HS-27A (cell line): ENCODE measurements at regions not wholly inside any gene's neighbourhood (a gene's known extent, or its start where the extent isn't known, plus 50 kb on each side); places are given as distances from the start of the nearest gene placed in this dataset.
"Not testable (repeated sequence)": the region's sequence is repeated elsewhere in the genome, so short reads cannot be mapped to it uniquely, and the experiment has no call there.

Source experiments
- DNase-seq: peaks from one replicate; pipeline ENCODE4 v3.0.0-alpha.2; 2012; ENCODE audit warnings: low read depth, missing footprints

DNA sequence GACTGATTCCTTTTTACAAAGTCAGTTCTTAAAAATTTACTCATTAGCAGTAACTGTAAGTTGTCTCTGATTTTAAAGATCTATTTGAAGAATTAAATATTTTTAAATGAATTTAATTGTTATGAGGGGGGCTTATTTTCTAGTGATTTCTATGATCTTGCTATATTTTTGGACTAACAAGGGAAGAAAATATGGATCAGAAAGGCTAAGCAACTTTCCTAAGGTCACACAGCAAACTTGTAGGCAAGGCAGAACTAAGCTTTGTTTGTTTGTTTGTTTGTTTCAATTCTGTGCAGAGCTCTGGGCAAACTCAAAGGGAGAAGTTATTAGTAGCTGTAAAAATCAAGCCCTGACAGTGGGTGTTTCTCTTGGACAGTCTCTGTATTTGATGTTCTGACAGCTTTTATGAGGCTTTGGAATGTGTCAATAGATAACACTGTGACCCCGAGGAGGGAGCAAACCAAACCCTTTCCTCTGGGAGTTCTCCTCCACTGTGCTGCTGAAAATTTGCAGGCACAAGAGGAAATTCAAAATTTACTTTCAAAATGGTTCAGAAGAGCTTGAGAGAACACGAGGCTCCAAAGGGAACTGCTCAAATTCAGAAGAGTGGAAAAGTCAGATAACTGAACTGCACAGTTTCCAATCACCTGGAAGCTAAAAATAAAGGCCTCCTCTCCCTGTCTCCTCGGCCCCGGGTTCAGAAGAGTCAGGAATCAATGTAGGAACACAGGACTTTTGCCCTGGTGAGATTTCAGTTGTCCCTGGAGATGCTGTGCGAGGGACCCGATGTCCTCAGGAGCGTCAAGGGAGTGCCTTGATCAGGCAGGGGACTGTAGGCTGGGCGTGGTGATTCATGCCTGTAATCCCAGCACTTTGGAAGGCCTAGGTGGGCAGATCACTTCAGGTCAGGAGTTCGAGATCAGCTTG is 325.7 kb downstream of the GATA3 start:
- no peak for DNase-seq

DNA sequence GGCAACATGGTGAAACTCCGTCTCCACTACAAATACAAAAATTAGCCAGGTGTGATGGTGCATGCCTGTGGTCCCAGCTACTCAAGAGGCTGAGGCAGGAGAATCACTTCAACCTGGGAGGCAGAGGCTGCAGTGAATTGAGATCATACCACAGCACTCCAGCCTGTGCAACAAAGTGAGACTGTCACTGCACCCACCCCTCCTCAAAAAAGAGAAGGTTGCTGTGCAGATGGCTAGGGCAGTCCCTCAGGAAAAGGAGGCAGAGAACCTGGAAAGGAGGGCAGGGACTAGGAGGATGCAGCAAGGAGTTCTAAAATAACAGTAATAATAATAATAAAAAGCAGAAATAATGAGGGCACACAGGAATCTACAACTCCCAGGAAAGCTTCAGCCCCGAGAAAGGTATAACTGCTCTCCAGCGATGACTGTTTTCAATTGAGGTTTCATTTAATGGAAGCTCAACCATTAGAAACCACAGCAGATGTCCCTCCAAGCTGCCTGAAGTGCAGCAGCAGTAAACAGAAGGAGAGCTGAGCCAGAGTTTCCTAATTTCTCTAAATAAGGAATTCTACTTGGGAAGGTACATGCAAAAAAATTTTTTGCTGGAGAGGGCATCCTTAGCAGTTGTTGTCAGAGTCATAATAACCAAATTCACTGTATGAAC is 326.5 kb downstream of the GATA3 start:
- DNase-seq, result no peak

DNA sequence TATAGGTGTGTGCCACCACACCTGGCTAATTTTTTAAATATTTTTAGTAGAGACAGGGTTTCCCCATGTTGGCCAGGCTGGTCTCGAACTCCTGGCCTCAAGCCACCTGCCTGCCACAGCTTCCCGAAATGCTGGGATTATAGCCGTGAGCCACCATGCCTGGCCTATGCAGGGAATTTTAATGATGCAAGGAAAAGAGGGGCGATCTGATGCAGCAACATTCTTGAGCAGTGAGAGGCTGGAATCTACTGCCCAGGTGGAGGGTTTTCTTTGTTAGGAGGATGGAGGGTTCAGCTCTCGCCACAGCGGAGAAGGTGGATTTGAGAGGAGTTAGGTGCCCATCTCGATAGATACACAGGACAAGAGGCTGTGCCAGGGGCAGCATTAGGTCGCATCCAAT is 332.3 kb downstream of the GATA3 start:
- no peak for DNase-seq

DNA sequence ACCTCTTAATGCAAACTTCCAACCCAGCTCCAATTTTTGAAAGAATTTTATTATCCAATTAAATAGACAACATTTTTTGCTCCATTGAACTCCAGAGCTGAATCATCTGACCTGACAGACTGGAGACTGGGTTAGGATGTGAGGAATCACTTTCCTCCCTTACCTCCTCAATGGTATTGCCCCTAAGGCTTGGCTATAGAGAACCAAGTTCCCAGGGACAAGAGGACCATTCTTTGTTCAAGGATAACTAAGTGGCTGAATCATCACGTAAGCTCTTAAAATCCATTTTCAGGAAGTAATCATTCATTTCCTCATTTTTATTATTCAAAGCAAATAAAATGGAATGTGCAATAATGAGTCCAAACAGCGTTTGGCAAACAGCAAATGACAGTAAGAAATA is 335.1 kb downstream of the GATA3 start:
- DNase-seq, result no peak

DNA sequence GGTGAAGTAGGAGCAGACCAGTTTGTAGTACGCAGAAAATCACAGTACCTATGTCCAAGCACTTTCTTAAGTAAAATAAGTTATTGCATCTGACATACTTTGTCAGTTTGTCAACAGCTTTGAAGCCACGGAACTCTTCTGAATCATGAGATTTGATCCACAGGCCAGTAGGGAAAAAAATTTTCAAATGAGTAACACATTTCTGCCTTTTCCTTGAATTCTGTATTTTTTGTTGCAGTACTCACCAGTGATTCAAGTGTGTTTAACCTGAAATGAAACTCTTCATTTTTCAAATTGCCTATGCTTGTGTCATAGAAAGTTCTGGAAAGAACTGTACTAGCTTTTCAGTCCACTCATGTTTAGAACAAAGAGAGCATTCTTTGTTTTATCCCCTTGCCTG is 337.7 kb downstream of the GATA3 start:
- DNase-seq, result peak; percentile 65

GRCh38 chr10:8393531-8393930 is 339.0 kb downstream of the GATA3 start:
- DNase-seq, result no peak

GRCh38 chr10:8396675-8397074 is 342.2 kb downstream of the GATA3 start:
- peak; percentile 65 for DNase-seq

GRCh38 chr10:8398771-8399170 is 344.3 kb downstream of the GATA3 start:
- no peak for DNase-seq

DNA sequence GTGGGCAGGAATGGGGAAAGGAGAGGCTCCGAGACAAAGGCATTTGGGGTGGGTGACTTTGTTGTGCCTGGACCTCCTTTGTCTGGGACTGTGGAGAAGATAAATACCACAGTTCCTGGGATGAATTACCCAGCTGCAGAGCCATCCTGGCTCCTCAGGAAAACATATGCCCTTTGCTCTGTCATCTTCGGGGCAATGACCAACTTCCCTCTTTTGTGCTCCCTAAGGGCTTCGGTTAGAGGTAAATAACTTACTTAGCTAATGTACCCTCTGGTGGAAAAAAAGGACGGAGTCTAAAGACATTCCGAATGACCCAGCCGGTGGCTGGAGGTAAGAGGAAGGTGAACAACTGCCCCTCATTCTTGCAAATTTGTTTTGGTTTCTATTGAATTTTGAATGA is 345.7 kb downstream of the GATA3 start:
- no peak for DNase-seq

DNA sequence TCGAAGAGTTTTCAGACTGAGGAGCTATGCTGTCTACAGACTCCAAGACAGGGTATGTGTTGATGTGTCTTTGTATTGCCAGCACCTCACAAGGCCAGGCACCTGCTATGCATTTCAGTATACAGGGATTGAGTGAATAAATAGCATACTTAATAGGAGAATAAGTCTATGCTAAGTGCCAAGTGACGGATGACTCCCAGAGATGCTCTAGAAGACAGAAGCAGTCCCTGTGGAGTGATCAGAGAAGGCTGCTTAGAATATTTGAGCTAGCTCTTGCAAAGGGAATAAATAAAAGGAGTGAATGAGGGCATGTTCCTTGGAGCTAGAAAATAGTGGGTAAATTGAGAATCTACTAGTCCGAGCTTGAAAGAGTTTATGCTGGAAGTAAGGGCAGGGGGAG is 346.4 kb downstream of the GATA3 start:
- DNase-seq, result no peak

DNA sequence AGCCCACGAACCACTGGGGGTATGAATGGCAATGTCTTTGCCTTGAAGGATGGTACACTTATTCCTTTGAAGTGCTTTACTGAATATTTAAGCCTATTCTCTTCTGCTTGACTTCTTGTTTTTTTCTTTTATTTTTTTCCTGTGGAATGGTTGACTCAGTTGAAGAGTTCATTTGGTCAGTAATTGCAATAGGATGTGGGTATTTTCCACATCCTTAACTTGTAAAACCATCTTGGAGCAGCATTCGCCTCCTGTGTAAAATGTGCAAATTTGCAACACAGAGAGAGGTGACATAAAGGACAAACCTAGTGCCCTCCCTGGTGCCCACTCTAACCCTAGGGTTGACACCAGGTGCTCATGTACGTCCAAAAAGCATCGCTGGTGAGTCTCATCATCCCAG is 347.0 kb downstream of the GATA3 start:
- no peak for DNase-seq

GRCh38 chr10:8402576-8402975 is 348.1 kb downstream of the GATA3 start:
- DNase-seq, result no peak

DNA sequence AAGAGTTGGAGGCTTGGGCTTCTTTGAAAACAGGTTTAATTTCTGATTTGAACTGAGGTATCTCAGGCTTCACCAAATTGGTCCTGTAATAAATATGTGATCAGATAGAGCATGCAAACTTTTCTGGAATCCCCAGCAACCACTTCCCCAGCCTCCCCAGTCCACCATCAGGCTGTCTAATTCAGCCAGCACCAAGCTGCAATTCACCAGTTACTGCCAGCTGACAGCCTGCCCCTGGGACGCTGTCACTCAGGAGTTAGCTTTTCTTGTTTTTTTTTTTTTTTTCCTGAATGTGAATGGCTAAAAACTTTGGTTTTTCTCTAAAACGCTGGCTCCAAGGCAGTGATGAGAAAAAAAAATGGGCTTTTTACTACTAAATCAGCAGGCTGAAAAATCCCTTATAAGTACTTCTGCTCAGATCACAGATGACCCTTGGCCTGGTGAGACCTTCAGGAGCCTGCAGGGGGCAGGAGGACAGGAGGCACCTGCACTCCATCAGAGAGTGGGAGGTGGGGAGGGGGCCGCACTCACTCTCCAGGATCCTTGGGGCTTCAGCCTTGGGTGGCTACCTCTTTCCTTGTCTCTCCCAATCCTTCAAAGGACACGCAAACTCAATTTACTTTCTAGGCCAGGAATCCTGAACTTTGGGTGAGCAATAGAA is 349.4 kb downstream of the GATA3 start:
- no peak for DNase-seq

GRCh38 chr10:8404721-8405120 is 350.2 kb downstream of the GATA3 start:
- no peak for DNase-seq

DNA sequence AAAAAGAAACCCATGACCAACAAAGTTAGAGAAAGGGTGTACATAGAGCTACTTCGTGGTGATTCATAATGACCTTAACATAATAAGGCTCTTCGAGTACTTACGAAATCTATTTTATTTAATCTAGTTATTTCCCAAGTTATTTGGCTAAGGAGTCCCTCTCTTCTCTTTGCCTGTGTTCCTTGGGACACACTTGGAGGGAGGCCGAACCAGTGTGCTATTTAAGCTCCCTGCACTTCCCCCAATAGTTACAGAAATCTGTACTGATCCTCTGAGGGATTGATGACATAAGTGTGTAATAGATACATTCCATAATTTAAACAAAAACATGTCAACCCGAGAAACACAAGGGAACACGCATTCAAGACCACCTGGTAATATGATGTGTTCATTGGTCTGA is 351.1 kb downstream of the GATA3 start:
- DNase-seq, result no peak

DNA sequence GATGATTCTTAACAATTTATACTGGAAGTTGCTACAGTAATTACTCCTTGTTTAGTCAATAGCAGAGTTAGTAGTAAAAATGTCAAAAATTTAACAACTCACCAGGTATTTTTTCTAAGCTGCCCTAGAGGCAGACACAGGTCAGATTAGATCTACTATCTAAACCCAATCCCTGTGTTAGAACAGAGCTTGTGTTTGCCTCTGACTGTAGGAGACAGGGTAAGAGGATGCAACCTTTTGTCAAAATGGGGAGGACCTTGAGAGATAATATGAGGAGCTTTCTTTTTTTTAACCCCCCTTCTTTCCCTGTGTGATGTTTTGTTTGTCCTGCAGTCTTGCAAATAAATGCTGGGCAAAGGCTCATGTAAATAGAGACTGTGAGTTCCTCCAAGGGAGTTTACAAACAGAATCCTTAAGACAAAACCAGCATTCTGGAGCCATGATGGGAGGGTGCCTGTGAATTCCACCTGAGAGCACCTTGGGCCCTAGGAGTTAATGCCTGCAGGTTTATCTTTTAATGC is 353.1 kb downstream of the GATA3 start:
- no peak for DNase-seq

- DNase-seq, result no peak
Measured at GRCh38 chr10:8410506-8410905, 356.0 kb downstream of the GATA3 start.

- DNase-seq, result no peak
Measured at GRCh38 chr10:8412541-8412940, 358.1 kb downstream of the GATA3 start.

GRCh38 chr10:8415029-8415428 is 360.5 kb downstream of the GATA3 start:
- DNase-seq, result not testable (repeated sequence)

DNA sequence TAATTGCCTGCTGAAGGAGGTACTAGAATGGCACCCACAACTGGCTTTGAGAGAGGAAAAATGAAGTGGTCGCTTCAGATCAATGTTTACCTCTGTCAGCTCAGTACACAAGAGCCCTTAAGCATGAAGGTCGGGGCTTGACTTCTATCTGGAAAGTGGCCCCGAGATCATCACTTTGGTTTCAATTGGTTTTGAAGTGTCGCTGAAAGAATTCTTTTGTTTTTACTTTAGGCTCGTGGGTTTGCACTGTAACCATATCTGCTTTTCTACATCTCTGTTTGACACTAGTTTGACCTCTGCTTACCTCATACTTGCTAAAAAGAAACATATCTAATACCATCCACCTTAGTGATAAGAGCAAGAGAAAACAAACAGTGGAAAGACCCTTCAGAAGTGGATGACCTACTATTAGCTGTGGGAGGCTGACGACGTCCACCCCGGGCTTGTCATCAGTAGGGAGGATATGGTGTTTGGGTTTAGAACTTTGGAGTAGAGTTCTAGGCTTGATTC is 361.8 kb downstream of the GATA3 start:
- DNase-seq, result no peak

- no peak for DNase-seq
Measured at GRCh38 chr10:8416760-8417159, 362.3 kb downstream of the GATA3 start.

DNA sequence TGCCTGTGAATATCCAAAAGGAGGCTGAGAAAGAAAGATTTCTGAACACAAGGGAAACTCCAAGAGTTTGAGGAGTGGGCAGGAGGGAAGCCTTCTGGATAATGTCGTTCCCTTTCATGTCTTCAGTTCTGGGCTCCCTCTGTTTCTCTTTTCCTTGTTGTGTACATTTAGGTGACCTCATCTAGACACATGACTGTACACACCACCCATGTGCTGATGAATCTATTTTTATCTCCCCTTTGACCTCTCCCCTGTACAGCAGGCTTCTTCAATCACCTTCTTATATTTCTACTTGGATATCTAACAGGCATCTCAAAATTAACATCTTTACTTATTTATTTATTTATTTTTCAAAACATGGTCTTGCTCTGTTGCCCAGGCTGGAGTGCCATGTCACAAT is 363.1 kb downstream of the GATA3 start:
- DNase-seq, result no peak

DNA sequence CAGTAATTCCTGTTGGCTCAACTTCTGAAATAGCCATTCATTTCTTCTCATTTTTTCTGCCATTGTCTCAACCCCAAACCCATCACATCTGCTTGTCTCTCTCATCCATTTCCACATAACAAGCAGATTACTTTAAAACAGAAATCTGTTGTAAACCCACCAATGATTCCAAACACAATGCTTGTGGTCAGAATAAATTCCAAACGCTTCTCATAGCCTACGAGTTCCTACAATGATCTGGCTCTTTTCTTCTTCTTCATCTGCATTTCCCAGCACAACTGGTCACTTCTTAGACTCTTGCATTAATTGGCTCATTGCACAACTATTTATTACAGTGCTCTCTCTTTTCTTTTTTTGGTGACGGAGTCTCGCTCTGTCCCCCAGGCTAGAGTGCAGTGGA is 364.1 kb downstream of the GATA3 start:
- peak; percentile 49 for DNase-seq
